H1 (cell line): ENCODE measurements at regions not wholly inside any gene's neighbourhood (a gene's known extent, or its start where the extent isn't known, plus 50 kb on each side); places are given as distances from the start of the nearest gene placed in this dataset.

Source experiments
- CHD7 ChIP-seq: fragments of 300-600 bp; sonication (generic); IDR thresholded peaks from 2 replicates; pipeline ENCODE4 v1.7.1; 2012; ENCODE audit warnings: low read length, moderate library complexity, mild to moderate bottlenecking, inconsistent platforms; ENCODE audit not compliant: insufficient replicate concordance
- CREB1 ChIP-seq: IDR thresholded peaks from 2 replicates; pipeline ENCODE4 v1.6.1; 2012; ENCODE audit warnings: inconsistent platforms
- EGR1 ChIP-seq: IDR thresholded peaks from 2 replicates; pipeline ENCODE4 v1.6.1; 2011; ENCODE audit warnings: low read depth, low read length, borderline replicate concordance
- EZH2 ChIP-seq: fragments of 200-600 bp; sonication (generic); IDR thresholded peaks from 2 replicates; pipeline ENCODE4 v1.7.1; 2012; ENCODE audit warnings: low read depth, mild to moderate bottlenecking, moderate library complexity, low read length, inconsistent platforms; ENCODE audit not compliant: severe bottlenecking
- HDAC2 ChIP-seq, 2 experiments: fragments of 300-600 bp in 1 of 2; sonication (generic) in 1 of 2; IDR thresholded peaks; 2 replicates each; pipeline ENCODE4 v1.6.1; 2011 to 2012; ENCODE audit warnings: low read depth in 2 of 2, low read length in 2 of 2, mild to moderate bottlenecking in 2 of 2, moderate library complexity in 2 of 2, borderline replicate concordance in 1 of 2, inconsistent platforms in 1 of 2
- TCF12 ChIP-seq: IDR thresholded peaks from 2 replicates; pipeline ENCODE4 v1.6.1; 2011; ENCODE audit warnings: low read depth, mild to moderate bottlenecking, low read length

GRCh38 chr17:69815406-69815805 lies 259.6 kb upstream of the KCNJ16 start (continued):
- TF ChIP-seq CHD7, result no peak
- TF ChIP-seq HDAC2 (IDR thresholded peaks at IDR 0.05; ENCODE audit: borderline replicate concordance in 1 of 2, low read depth in 2 of 2, low read length in 2 of 2), result no peak
- TF ChIP-seq CREB1, result no peak
- no peak for TF ChIP-seq EZH2
- TF ChIP-seq EGR1, result no peak
- TF ChIP-seq TCF12, result no peak
- TF ChIP-seq, all 59 proteins: peak for 0
